Activated CD4-positive, alpha-beta T cell treated with anti-CD3 and anti-CD28 coated beads for 36 hours (primary cell): ENCODE measurements at regions not wholly inside any gene's neighbourhood (a gene's known extent, or its start where the extent isn't known, plus 50 kb on each side); places are given as distances from the start of the nearest gene placed in this dataset.

Experiments used
- ATAC-seq: fragments of 200-7000 bp; cut with Tn5 transposase; one replicate; pipeline ENCODE4 v1.10.0; 2021; ENCODE audit warnings: mild to moderate bottlenecking, moderate library complexity
- CTCF ChIA-PET: fragments of 350-600 bp; sonication (Branson Sonifier 250); formaldehyde crosslinking; loops from one replicate; lab custom pipeline; 2021; ENCODE audit warnings: antibody characterized with exemption; lab: Charles Lee
- POLR2A ChIA-PET: fragments of 350-600 bp; sonication (Branson Sonifier 250); formaldehyde crosslinking; loops from one replicate; lab custom pipeline; 2021; ENCODE audit warnings: antibody characterized with exemption, inconsistent platforms; lab: Charles Lee
- DNase-seq: peaks from one replicate; pipeline ENCODE4 v3.0.0-alpha.2; 2020
- H3K27ac Mint-ChIP-seq: one replicate; pipeline ENCODE4 v1.8.0; 2021; ENCODE audit warnings: mixed read lengths
- H3K27me3 Mint-ChIP-seq: one replicate; pipeline ENCODE4 v1.8.0; 2021; ENCODE audit warnings: mixed read lengths
- H3K36me3 Mint-ChIP-seq: one replicate; pipeline ENCODE4 v1.8.0; 2021; ENCODE audit warnings: low read depth, mixed read lengths
- H3K4me1 Mint-ChIP-seq: one replicate; pipeline ENCODE4 v1.8.0; 2021; ENCODE audit warnings: mixed read lengths
- H3K4me3 Mint-ChIP-seq: one replicate; pipeline ENCODE4 v1.8.0; 2021; ENCODE audit warnings: mild to moderate bottlenecking, moderate library complexity, mixed read lengths
- H3K9me3 Mint-ChIP-seq: one replicate; pipeline ENCODE4 v1.8.0; 2021; ENCODE audit warnings: low read depth, mixed read lengths
- intact Hi-C, 2 experiments: fragments of 100-400 bp; cut with DNase I in 1 of 2; cut with micrococcal nuclease in 1 of 2; formaldehyde crosslinking; loops; one replicate each; pipeline versions ENCODE4 v1.14.2 to v1.15.1; 2022 to 2024; cut with DNase I, micrococcal nuclease

DNA sequence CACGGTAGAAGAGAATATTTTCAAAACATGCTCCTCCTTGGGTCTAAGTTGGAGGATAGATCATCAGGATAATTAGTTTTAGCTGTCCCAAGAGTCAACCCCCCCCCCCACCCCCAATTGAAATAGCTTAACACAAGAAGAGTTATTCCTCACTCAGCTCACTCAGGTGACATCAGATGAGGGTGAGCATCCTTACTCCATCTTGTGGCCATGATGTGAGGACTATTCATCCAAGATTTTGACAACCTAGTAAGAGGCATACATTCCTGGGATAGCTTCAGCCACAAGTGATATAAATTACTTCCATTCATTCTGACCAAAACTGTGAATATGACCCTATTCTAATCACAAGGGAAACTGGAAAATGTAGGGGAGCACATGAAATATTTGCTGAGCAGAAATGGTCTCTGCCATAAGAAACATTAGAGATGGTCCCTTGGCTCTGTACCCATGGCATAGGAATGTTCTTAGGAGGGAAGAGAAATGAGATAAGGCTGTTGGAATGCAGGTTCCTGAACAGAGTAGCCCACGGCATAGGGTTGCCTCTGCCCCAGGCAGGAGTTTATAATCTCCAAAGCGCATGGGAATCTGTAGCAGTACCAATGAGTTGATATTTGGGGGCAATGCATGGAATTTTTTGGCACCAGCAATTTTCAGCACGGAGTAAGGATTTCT, 257.2 kb downstream of the CYRIA start:
- no peak overlapping the region for H3K4me3 Mint-ChIP-seq
- CTCF ChIA-PET = no interaction called here

DNA sequence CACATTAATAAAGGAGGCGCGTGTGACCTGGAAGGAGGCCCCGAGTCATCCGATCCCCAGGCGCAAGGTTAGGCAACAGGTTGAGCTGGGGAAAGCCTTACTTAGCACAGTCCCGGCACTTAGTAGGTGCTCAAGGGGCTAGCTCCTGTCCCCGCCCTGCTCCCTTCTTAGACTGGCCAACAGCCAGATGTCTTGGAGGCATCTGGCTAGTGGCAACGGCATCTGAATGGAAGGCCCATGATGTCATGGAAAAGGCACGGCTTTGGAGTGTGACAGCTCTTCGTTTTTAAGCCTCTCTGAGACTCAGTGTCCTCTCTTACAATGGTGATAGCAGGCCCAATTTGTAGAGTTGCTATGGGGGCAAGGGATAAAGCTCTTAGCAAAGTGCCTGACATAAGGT, 258.3 kb downstream of the CYRIA start:
- Mint-ChIP-seq H3K27ac (no peak overlapping the region), H3K4me3 (no peak overlapping the region), H3K27me3 (peaks cover 7% of the 10 kb centered on the region), H3K9me3 (no peaks in the 10 kb centered on the region), H3K4me1 (no peaks in the 10 kb centered on the region), H3K36me3 (no peaks in the 10 kb centered on the region)
- ATAC-seq (no peak), DNase-seq (no peak)
- ChIA-PET CTCF (no interaction called here), POLR2A (no interaction called here)
- intact Hi-C loops = no loop called here

More for the DNA sequence above, 257.2 kb downstream of the CYRIA start:
- no peaks in the 10 kb centered on the region for H3K36me3 Mint-ChIP-seq
- H3K27ac Mint-ChIP-seq = no peak overlapping the region
- no peak for DNase-seq
- POLR2A ChIA-PET = no interaction called here
- intact Hi-C loops = no loop called here
- no peaks in the 10 kb centered on the region for H3K4me1 Mint-ChIP-seq
- peaks cover 7% of the 10 kb centered on the region for H3K27me3 Mint-ChIP-seq
- no peak for ATAC-seq
- no peaks in the 10 kb centered on the region for H3K9me3 Mint-ChIP-seq

DNA sequence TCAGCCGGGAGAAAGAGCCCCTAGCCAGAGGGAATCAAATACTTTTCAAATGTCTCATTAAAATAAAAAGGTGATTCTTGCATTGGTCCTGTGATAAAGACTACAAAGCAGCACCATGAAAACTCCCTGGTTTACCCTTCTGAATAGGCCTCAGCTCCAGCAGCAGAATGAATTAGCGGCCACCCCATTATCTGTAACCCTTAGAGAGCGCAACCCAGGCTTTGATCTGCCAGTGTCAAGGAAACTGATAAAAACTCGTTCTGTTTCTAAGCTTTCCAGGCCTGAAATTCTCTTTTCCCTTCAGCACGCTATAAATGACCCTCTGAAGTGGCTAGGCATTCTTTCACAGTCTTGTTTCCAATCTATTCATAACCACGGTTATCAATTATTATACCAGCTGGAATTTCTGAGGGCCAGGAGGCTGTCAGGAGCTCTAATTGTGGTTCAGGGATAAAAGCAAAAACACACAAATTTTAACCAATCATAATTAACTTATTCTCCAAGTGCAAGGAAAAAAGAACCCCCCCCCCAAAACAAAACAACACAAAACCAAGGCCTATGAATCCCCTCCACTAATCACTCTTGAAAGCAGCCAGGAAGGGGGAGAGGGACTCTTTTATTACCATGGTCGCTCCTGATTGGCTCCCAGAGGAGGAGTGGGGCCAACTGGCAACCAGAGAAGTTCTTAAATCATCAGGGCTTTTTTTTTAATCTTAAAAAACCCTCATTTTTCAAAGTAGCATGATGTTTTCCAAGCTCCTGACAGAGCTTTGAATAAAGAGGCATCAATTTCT, 258.9 kb downstream of the CYRIA start:
- intact Hi-C loops = no loop called here
- ATAC-seq (no peak), DNase-seq (no peak)
- Mint-ChIP-seq H3K36me3 (no peaks in the 10 kb centered on the region), H3K27ac (no peak overlapping the region), H3K4me1 (no peaks in the 10 kb centered on the region), H3K9me3 (no peaks in the 10 kb centered on the region), H3K27me3 (peaks cover 1% of the 10 kb centered on the region), H3K4me3 (no peak overlapping the region)
- ChIA-PET POLR2A (interaction anchor here (0.7 kb wide), 1 partner anchor 62 kb away, joined by 7 read pairs; no protein-coding TSS in a partner anchor), CTCF (interaction anchor here (0.6 kb wide), 1 partner anchor 317 kb away, joined by 4 read pairs; no protein-coding TSS in a partner anchor)

DNA sequence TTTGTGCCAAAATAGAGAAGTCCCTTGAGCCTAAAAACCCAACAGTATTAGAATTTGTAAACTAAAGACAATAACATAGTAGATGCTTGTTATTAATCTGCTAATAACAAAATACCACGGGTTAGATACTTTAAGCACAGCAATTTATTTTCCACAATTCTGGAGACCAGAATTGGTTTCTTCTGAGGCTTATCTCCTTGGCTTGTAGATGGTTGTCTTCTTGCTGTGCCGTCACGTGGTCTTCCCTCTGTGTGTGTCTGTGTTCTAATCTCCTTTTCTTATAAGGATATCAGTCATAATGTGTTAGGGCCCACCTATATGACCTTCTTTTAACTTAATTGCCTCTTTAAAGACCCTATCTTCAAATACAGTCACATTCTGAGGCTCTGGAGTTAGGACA, 260.1 kb downstream of the CYRIA start:
- no peak for ATAC-seq
- H3K4me1 Mint-ChIP-seq = no peaks in the 10 kb centered on the region
- no peak overlapping the region for H3K27ac Mint-ChIP-seq
- H3K27me3 Mint-ChIP-seq = peaks cover 1% of the 10 kb centered on the region
- CTCF ChIA-PET = no interaction called here
- DNase-seq = no peak
- H3K4me3 Mint-ChIP-seq = no peak overlapping the region
- POLR2A ChIA-PET = no interaction called here
- no peaks in the 10 kb centered on the region for H3K36me3 Mint-ChIP-seq
- intact Hi-C loops = no loop called here
- no peaks in the 10 kb centered on the region for H3K9me3 Mint-ChIP-seq

DNA sequence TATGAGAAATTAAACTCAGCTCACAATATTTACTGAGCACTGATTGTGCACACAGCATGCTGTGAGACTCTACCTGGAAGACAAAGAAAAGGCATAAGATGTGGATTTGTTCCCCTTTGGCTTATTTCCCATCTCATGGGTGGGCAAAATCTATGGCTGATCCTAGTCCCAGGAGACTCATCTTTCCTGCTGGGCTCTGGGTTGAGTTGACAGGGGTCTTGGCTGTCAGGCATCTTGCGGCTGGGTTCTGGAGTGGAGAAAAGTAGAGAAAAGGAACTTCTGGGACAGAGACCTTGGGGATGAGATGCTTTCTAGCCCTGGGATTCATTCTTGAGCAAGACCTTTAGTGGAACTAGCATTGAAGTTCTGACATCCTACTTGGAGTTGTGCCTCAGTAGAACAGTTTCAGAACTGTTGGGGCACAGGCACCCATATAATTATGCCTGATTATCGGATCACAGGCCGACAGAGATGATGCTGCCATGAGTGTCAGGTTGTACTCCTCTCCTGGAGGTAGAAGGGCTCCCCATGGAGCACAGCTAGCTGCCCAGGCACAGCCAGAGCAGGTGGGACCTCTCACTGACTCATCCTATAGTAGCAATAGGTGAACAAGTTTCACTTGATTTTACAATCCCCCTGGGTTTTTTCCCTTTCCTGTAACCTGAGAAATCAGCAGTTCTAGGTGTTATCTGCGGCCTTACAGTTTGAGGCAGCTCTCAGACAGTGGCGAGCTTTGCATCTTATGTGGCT, 260.9 kb downstream of the CYRIA start:
- intact Hi-C loops = no loop called here
- ChIA-PET CTCF (no interaction called here), POLR2A (no interaction called here)
- DNase-seq (no peak), ATAC-seq (no peak)
- H3K4me1 Mint-ChIP-seq = no peaks in the 10 kb centered on the region
- no peaks in the 10 kb centered on the region for H3K27me3 Mint-ChIP-seq
- H3K36me3 Mint-ChIP-seq = no peaks in the 10 kb centered on the region
- no peaks in the 10 kb centered on the region for H3K9me3 Mint-ChIP-seq
- H3K27ac Mint-ChIP-seq = no peak overlapping the region
- no peak overlapping the region for H3K4me3 Mint-ChIP-seq

DNA sequence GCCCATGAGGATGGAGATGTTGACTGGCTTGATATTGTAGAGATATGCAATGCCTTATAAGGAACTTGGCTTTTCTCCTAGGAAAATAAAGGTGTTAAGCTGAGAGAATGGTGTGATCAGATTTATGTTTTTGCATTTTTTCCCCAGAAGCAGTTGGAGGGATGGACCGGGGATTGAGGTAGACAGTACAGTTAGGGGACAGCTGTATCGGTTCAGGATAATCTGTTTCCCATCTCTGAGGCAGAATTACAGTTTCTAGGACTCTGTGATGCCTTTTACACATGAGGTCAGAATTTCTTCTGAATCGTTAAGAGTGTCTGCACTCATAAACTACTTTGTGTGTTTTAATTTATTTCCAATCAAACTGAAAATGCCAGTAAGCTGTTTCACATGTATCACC, 261.5 kb downstream of the CYRIA start:
- CTCF ChIA-PET = no interaction called here
- DNase-seq = no peak
- Mint-ChIP-seq H3K9me3 (no peaks in the 10 kb centered on the region), H3K36me3 (no peaks in the 10 kb centered on the region), H3K27me3 (no peaks in the 10 kb centered on the region), H3K27ac (no peak overlapping the region), H3K4me1 (no peaks in the 10 kb centered on the region), H3K4me3 (no peak overlapping the region)
- POLR2A ChIA-PET = no interaction called here
- ATAC-seq = no peak
- intact Hi-C loops = no loop called here

DNA sequence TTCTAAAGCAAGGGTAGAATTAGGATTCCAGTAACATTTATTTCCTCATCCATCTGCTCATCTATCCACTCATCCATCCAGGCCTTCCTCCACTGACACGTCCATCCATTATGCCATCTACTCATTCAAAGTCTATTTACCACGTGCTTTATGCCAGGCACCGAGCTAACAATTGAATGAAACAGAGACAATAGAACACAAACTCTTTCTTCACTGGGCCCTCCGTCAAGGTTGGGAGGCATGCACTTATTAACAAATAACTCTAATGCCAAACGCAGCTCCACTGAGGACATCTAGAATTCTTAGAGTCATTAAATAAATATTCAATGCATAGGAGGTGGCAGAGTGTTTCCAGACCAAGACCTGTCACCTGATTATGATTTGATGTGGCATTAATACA, 262.7 kb downstream of the CYRIA start:
- CTCF ChIA-PET = no interaction called here

DNA sequence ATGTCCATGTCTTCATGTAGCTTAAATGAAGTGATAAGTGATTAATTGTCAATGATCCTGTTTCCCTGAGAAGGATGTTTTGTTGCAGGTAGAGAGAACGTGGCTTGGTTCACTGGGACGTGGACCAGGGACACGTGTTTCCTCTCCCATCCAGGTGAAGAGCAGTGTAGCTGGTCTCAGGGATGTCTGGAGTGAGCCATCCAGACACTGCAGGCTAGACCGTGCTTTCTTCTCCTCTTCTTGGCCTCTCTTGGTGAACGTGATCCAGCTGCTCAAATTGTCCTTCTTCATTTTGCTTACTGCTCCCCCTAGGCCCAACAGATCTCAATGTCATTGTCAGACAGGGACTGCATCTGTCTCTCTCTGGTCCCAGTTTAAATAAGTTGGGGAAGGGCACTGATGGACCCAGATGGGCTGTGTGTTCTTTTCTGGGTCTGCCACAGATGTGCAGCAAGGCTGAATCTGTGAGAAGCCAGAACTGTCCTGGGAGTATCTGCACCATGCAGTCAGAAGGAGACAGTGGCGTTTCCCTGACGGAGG, 263.8 kb downstream of the CYRIA start:
- Mint-ChIP-seq H3K9me3 (no peaks in the 10 kb centered on the region), H3K4me1 (no peaks in the 10 kb centered on the region), H3K36me3 (no peaks in the 10 kb centered on the region), H3K27me3 (no peaks in the 10 kb centered on the region), H3K27ac (no peak overlapping the region), H3K4me3 (no peak overlapping the region)
- no peak for DNase-seq
- CTCF ChIA-PET = interaction anchor here (0.6 kb wide), 1 partner anchor 102 kb away, joined by 3 read pairs; no protein-coding TSS in a partner anchor
- intact Hi-C loops = no loop called here
- no peak for ATAC-seq
- POLR2A ChIA-PET = interaction anchor here (0.7 kb wide), 1 partner anchor 18 kb away, joined by 3 read pairs; no protein-coding TSS in a partner anchor

More for the DNA sequence above, 262.7 kb downstream of the CYRIA start:
- DNase-seq = no peak
- Mint-ChIP-seq H3K9me3 (no peaks in the 10 kb centered on the region), H3K27me3 (no peaks in the 10 kb centered on the region), H3K27ac (no peak overlapping the region), H3K36me3 (no peaks in the 10 kb centered on the region), H3K4me3 (no peak overlapping the region), H3K4me1 (no peaks in the 10 kb centered on the region)
- POLR2A ChIA-PET = no interaction called here
- ATAC-seq = no peak
- intact Hi-C loops = no loop called here

DNA sequence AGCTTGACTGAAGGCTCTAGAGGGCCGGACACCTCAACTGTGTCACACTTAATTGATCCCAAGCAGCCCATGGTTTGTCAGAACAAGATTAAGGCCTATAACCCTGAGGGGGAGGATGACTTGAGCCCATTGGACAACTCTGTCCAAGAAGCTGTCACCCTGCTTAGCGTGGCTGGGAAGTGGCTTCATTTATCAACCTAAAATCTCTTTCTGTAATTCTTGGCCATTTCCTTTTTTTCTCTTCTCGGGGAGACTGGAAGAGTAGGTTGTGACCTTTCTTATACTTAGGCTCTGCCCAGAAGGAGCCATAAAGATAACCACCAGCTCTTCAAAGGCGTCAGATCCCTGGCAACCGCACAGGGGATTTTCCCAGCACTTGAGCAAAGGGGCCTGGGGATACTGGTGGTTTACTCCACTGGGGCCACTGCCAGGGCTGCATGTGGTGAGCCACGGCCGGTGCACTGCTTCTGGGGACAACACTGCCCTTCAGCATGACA, 265.5 kb downstream of the CYRIA start:
- Mint-ChIP-seq H3K36me3 (no peaks in the 10 kb centered on the region), H3K9me3 (no peaks in the 10 kb centered on the region), H3K27ac (no peak overlapping the region), H3K27me3 (no peaks in the 10 kb centered on the region), H3K4me1 (no peaks in the 10 kb centered on the region), H3K4me3 (no peak overlapping the region)
- DNase-seq = no peak
- ATAC-seq = no peak
- ChIA-PET CTCF (no interaction called here), POLR2A (no interaction called here)
- intact Hi-C loops = no loop called here

DNA sequence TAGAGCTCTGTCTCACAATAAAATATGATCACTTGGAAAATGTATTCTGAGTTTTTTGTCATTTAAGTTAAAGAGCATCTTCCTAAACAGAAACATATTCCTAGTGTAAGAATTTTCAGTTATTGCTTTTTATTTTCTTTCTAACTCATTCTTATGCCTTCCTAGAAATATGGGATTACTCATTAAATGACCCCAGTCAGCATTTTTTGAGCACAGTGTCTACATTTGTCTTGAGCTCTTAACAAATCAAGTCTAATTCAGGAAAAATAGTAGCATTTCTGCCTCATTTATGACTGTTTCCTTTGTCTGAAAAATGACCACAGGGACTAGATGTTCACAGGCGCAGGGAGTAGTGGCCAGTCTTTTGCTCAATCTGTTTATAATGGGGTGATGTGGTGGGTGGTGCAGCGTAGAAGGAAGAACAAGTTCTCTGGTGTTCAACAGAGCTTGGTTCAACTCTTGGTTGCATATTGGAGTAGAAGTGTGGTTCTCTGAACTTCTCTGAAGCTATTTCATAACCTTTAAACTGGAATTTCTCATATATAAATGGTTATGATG, 267.1 kb downstream of the CYRIA start:
- CTCF ChIA-PET = interaction anchor here (1.1 kb wide), 1 partner anchor 8 kb away, joined by 3 read pairs; no protein-coding TSS in a partner anchor
- no peaks in the 10 kb centered on the region for H3K4me1 Mint-ChIP-seq
- no peak overlapping the region for H3K4me3 Mint-ChIP-seq
- H3K27ac Mint-ChIP-seq = no peak overlapping the region
- DNase-seq = no peak
- intact Hi-C loops = no loop called here
- ATAC-seq = no peak
- H3K9me3 Mint-ChIP-seq = no peaks in the 10 kb centered on the region
- H3K36me3 Mint-ChIP-seq = no peaks in the 10 kb centered on the region
- no peaks in the 10 kb centered on the region for H3K27me3 Mint-ChIP-seq
- POLR2A ChIA-PET = interaction anchor here (0.7 kb wide), 1 partner anchor 52 kb away, joined by 3 read pairs; no protein-coding TSS in a partner anchor
